GM21529 (cell line): ENCODE measurements at regions not wholly inside any gene's neighbourhood (a gene's known extent, or its start where the extent isn't known, plus 50 kb on each side); places are given as distances from the start of the nearest gene placed in this dataset.

Experiments
- ATAC-seq: cut with Tn5 transposase; IDR thresholded peaks from one replicate; pipeline ENCODE4 v1.9.1; 2021; ENCODE audit not compliant: unreplicated experiment

DNA sequence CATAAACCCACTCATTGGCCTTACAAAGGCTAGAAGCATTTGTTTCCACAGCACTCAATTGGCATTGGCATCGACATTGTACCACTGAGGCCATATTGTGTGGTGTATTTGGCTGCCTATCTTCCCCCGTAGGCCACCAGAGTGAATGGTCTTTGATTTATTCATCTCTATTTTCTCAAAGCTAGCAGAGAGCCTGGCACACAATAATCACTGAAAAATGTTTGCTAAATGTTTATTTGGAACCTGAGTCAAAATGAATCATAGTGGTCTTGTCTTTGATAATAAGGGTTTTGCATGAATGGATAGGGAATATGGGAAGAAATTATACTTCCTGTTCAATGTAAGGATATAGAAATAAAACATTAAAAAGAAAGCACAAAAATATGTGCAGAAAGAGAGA is 107.3 kb upstream of the SLC8A1 start:
- ATAC-seq = no peak

DNA sequence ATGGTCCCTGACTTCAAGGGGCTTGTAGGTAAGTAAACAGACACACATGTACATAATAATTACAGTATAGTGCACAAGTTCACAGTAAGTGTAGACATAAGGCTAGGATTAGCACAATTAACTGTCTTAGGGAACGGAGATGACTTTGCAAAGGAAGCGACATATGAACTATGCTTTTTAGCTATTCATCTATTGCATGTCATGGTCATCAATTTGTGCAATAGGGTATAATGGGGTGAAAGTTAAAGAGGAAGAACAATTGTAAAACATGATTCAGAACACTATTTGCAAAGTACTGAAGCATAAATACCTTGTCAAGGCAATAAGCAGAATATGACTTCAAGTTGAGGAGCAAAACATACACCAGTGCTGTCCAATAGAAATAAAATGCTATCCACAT is 112.3 kb upstream of the SLC8A1 start:
- ATAC-seq = no peak

GRCh38 chr2:40579247-40579646 is 127.4 kb upstream of the SLC8A1 start:
- ATAC-seq = no peak

DNA sequence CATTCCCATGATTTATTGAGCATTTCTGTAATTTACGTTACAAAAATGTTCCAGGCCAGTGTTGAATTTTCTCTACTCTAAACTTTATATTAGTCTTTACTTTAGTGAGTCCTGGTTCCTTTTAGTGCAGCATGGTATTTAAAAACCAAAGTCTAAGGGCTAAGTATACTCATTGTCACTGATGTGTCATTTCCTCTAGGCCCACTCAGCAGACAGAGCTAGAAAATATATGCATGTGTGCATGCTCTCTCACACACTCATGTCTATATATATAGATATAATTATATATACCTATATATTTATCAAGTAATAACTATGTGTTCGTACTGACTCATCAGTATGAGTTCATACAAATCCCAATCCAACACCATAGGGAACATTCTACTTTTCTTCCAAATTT is 132.5 kb upstream of the SLC8A1 start:
- no peak for ATAC-seq

GRCh38 chr2:40591774-40592173 is 139.9 kb upstream of the SLC8A1 start:
- ATAC-seq = no peak

DNA sequence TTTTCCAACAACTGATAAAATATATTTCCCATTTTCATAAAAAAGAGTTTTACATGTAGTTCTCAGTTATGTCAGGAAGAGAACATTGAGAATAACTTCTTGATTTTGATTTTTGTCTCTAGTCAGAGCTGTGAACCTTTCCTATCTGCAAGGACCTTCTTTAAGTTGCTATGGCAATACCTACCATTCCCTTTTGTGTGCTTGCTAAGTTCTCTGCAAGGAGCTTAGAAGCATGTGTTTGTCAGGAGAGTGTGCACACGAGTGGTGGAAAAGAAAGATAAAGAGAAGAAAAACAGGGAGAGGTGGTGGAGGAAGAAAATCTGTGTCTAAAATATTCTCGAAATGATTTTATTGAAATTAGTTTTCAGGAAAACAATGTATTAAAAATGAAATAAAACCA is 140.3 kb upstream of the SLC8A1 start:
- ATAC-seq = no peak

DNA sequence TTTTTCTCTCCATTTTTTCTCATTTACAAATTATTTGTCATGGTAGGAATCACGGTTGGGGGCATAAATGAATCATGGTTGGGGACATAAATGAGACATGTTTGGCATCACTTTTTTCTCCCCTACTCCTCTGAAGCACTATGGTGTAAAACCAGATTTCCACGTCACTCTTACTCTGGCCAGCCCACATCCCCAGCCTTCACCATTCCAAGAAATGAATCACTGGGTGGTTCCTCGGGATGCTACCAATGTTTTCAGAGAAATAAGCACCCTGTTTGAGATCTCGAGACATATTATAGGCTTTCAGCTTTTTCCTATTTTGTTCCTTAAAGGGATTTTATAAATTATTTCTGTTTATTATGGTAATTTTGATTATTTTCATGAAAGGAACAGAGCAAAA is 155.0 kb upstream of the SLC8A1 start:
- ATAC-seq = no peak

DNA sequence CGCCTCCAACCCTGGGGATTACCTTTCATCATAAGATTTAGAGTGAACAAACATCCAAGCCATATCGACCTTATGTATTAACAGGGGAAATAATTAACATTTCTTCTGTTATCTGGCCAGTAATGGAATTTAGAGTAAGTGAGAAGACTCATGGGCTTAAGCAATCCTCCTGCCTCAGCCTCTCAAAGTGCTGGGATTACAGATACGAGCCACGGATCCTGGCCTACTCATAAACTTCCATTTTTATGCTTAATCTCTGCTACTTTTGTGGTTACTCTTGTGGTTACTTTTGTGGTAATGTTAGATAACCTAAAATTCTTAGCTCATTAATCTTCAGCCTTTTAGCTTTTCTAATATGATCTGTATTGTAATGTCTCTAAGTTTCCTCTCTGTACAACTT is 159.3 kb upstream of the SLC8A1 start:
- no peak for ATAC-seq

- no peak for ATAC-seq
These were observed 174.0 kb upstream of the SLC8A1 start for GRCh38 chr2:40625849-40626248.

- no peak for ATAC-seq
These were observed 176.7 kb upstream of the SLC8A1 start for GRCh38 chr2:40628556-40628955.

- ATAC-seq = no peak
These were observed 178.0 kb upstream of the SLC8A1 start for GRCh38 chr2:40629768-40630434.

DNA sequence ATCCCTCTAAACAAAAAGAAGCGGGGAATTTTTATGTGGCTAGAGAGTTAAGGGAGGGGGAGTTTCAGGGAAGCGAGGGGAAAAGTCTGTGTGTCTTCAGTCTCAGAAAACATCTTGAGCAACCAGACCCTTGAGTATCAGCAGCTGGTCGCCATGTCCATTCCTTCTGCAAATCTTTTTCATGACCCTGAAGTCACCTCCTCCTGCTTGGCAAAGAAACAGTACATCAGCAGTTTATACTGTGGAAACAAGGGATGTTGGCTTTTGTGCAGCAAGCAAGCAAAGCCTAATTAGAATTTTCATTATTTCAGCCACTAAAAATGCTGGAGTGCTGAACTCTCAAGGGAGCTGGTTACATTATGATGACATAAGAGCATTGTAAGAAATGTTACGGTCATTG is 187.4 kb upstream of the SLC8A1 start:
- no peak for ATAC-seq

- ATAC-seq = no peak
These were observed 190.3 kb upstream of the SLC8A1 start for GRCh38 chr2:40642237-40642636.

GRCh38 chr2:40642726-40643125 is 190.8 kb upstream of the SLC8A1 start:
- ATAC-seq = no peak

DNA sequence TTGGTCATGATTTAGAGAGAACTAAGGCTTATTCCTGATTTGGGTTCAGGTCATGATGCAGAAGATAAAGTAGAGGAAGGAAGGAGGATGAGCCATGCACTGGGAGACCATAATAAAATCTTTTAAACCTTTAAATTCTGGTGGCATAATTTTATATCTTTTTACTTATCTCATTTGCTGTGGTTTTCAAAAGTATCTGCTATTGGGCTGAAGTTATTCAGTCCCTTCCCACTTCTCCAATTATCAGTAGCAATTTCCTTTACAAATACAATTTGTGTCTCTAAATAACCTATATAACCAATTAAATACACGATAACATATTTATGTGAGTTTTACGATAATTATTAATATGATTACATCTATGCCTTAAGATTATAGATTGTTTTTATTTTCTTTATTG is 194.8 kb upstream of the SLC8A1 start:
- no peak for ATAC-seq

DNA sequence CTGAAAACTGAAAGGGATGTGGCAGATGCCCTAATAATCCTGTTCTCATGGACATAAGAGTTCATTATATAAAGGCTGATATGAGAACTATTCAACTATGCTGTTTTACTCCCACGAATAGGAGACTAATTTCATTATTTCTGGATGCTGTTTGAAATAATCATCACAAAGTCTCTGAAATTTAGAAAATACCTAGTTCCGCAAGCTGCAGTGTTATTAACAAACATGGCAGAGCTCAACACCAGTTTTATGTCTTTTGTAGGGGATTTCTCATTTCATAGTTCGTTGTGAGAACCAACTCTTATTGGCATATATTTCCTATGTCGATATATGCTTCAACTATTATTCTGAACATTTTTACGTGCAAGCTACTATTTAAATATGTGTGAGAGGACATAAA is 200.3 kb upstream of the SLC8A1 start:
- ATAC-seq = no peak

DNA sequence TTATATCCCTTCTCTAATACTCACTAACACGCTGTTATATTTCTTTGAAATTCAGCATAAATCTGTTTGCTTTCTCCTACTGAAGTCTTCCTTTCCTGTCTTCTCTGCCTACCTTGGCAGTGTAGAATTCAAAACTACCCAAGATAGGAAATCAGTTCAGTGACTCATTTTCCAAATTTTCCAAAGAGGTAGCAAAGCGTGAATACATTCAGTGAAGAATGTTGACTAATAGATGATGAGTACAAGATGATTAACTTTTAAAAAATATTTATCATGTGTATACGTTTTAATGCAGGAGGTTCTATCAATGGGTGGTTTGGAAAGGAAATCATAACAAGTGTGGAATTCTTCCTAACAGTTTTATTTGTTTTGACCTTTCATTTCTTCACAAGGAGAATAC is 201.9 kb upstream of the SLC8A1 start:
- no peak for ATAC-seq

- no peak for ATAC-seq
These were observed 202.5 kb upstream of the SLC8A1 start for GRCh38 chr2:40654346-40654745.

- ATAC-seq = no peak
These were observed 207.1 kb upstream of the SLC8A1 start for GRCh38 chr2:40658941-40659340.

- no peak for ATAC-seq
These were observed 213.8 kb upstream of the SLC8A1 start for GRCh38 chr2:40665493-40666232.

- no peak for ATAC-seq
These were observed 214.5 kb upstream of the SLC8A1 start for GRCh38 chr2:40666398-40666797.

DNA sequence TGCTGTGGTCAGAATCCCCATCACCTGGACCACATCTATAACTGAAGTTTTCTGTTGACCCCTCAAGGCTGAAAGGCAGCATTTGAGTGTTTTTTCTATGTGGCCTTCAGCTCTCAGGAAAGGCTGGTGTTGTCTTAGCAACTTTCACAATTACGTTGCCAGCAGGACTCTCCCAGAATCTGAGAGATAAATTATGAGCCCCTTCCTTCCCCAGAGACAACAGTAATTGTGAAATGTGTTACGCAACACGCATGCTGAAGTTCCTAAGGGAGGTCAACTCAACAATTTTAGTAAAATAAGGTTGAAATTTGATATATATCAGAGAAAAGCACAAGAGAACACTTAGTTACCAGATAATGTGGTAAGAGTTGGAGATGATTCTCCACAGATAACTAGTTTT is 216.5 kb upstream of the SLC8A1 start:
- ATAC-seq = no peak
